ENCODE measurements at regions not wholly inside any gene's neighbourhood (a gene's known extent, or its start where the extent isn't known, plus 50 kb on each side); places are given as distances from the start of the nearest gene placed in this dataset.

DNA sequence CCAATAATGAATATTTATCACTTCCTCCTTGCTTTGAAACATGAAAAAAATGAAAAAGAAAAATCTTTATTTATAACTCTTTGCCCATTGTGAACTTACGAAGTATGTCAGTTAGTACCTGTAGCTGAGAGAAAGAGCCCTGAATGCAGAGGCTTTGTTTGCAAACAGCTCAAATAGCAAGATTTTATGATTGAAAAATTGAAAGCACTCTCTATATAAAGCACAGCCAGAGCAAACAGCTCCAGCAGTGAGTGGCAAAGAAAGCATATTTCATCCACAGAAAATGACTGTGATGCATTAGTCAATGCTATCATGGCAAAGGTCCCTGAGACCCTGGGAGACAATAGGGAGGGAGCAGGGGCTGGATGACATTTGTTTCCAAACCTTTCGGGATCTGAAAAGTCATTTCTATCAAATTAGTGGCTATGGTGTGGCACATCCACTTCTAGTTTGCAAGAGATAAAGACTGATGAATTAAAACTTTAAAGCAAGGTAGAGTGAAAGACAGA, 576.1 kb downstream of the OTOL1 start:
- Histone ChIP-seq H3K9me3 (replicated peaks; ENCODE audit: control insufficient read depth, insufficient read depth, low read depth, low read length) (no peaks in the 10 kb centered on the region; the same call in 1 of the 2 replicates), H3K4me3 (no peak overlapping the region), H3K9me1 (ENCODE audit: control insufficient read depth, insufficient read depth, low read length) (no peaks in the 10 kb centered on the region), H2AFZ (ENCODE audit: low read depth, low read length) (no peak overlapping the region), H3K36me3 (ENCODE audit: control insufficient read depth, insufficient read depth, low read length) (no peaks in the 10 kb centered on the region), H3K9ac (ENCODE audit: insufficient read depth in 1 of 2, low read depth in 2 of 2, low read length in 2 of 2) (no peak overlapping the region), H3K27ac (ENCODE audit: extremely low read depth, low read depth, low read length) (no peak overlapping the region), H3K4me1 (replicated peaks in 1 of 2; ENCODE audit: control insufficient read depth in 2 of 2, insufficient read depth in 2 of 2, low read length in 2 of 2) (no peaks in the 10 kb centered on the region), H3K79me2 (ENCODE audit: control insufficient read depth, insufficient read depth, low read length) (no peaks in the 10 kb centered on the region), H3K4me2 (ENCODE audit: insufficient read depth, low read length) (no peak overlapping the region), H3K27me3 (ENCODE audit: control insufficient read depth in 2 of 2, insufficient read depth in 2 of 2, low read length in 2 of 2) (no peaks in the 10 kb centered on the region), H4K20me1 (replicated peaks; ENCODE audit: control insufficient read depth, insufficient read depth, low read length) (no peaks in the 10 kb centered on the region)
- in situ Hi-C loops (cut with MboI) (no loop called here), intact Hi-C loops (cut with micrococcal nuclease) (no loop called here)
- ATAC-seq (no peak), FAIRE-seq (no peak), DNase-seq (ENCODE audit: extremely low read depth in 1 of 4, low spot score in 3 of 4) (no peak)
- WGBS (ENCODE audit: insufficient coverage, low coverage, missing lambda C conversion rate): 0% methylated on average over 2 of the region's 2 CpGs
- no TSS peak for BruUV-seq (replicated peaks)
- ChIA-PET POLR2A (no interaction called here), CTCF (ENCODE audit: low intra/inter-chr PET ratio) (no interaction called here)
- TF ChIP-seq NR3C1 (CRISPR knock-in tag; IDR thresholded peaks at IDR 0.05) (no peak), NFE2 (IDR thresholded peaks at IDR 0.05; ENCODE audit: low read depth) (no peak), PPARD (CRISPR knock-in tag; IDR thresholded peaks at IDR 0.05) (no peak), U2AF2 (optimal IDR thresholded peaks at IDR 0.05; ENCODE audit: low read depth, low read length) (no peak), BRF1 (IDR thresholded peaks at IDR 0.05; ENCODE audit: borderline replicate concordance, extremely low read depth, insufficient read length) (no peak), ZSCAN32 (CRISPR knock-in tag; IDR thresholded peaks at IDR 0.05) (no peak), TGIF2 (CRISPR knock-in tag; IDR thresholded peaks at IDR 0.05) (no peak)

- intact Hi-C loops (cut with micrococcal nuclease): no loop called here
- no peak for FAIRE-seq
Measured at GRCh38 chr3:162073422-162073975, 576.9 kb downstream of the OTOL1 start.

More at GRCh38 chr3:162073422-162073975, 576.9 kb downstream of the OTOL1 start:
- ATAC-seq (no peak), DNase-seq (ENCODE audit: extremely low read depth in 1 of 4, low spot score in 3 of 4) (no peak)
- Histone ChIP-seq H3K9me1 (ENCODE audit: control insufficient read depth, insufficient read depth, low read length) (no peaks in the 10 kb centered on the region), H4K20me1 (replicated peaks; ENCODE audit: control insufficient read depth, insufficient read depth, low read length) (no peaks in the 10 kb centered on the region), H2AFZ (ENCODE audit: low read depth, low read length) (no peak overlapping the region), H3K4me3 (no peak overlapping the region), H3K27me3 (ENCODE audit: control insufficient read depth in 2 of 2, insufficient read depth in 2 of 2, low read length in 2 of 2) (no peaks in the 10 kb centered on the region), H3K4me1 (replicated peaks in 1 of 2; ENCODE audit: control insufficient read depth in 2 of 2, insufficient read depth in 2 of 2, low read length in 2 of 2) (no peaks in the 10 kb centered on the region), H3K36me3 (ENCODE audit: control insufficient read depth, insufficient read depth, low read length) (no peaks in the 10 kb centered on the region), H3K4me2 (ENCODE audit: insufficient read depth, low read length) (no peak overlapping the region), H3K9me3 (replicated peaks; ENCODE audit: control insufficient read depth, insufficient read depth, low read depth, low read length) (no peaks in the 10 kb centered on the region; the same call in 1 of the 2 replicates), H3K27ac (ENCODE audit: extremely low read depth, low read depth, low read length) (no peak overlapping the region), H3K79me2 (ENCODE audit: control insufficient read depth, insufficient read depth, low read length) (no peaks in the 10 kb centered on the region), H3K9ac (ENCODE audit: insufficient read depth in 1 of 2, low read depth in 2 of 2, low read length in 2 of 2) (no peak overlapping the region)
- no TSS peak for BruUV-seq (replicated peaks)
- 0% methylated on average over 3 of the region's 4 CpGs for WGBS (ENCODE audit: insufficient coverage, low coverage, missing lambda C conversion rate)
- ChIA-PET POLR2A (no interaction called here), CTCF (ENCODE audit: low intra/inter-chr PET ratio) (no interaction called here)
- in situ Hi-C loops (cut with MboI): no loop called here
- TF ChIP-seq ZNF146 (CRISPR knock-in tag; IDR thresholded peaks at IDR 0.05; ENCODE audit: unreplicated experiment) (no peak), C11orf30 (IDR thresholded peaks at IDR 0.05; ENCODE audit: low read depth) (no peak), RAD51 (IDR thresholded peaks at IDR 0.05; ENCODE audit: borderline replicate concordance, low read depth) (no peak), L3MBTL2 (IDR thresholded peaks at IDR 0.05) (no peak)
